Right lobe of liver (tissue), 6 donors: ENCODE measurements at regions not wholly inside any gene's neighbourhood (a gene's known extent, or its start where the extent isn't known, plus 50 kb on each side); places are given as distances from the start of the nearest gene placed in this dataset.

Experiments
- ATAC-seq, 4 donors: fragments of 200-7000 bp; cut with Tn5 transposase; one replicate each; pipeline ENCODE4 v1.9.1; 2020; ENCODE audit warnings: mild to moderate bottlenecking in 4 of 4, moderate library complexity in 4 of 4
- DNase-seq, 3 donors: peaks; one replicate each; pipeline ENCODE4 v3.0.0-alpha.2; 2020
- H3K27ac ChIP-seq, 3 donors: fragments of 200-600 bp; one replicate each; pipeline ENCODE4 v1.8.0; 2022
- H3K27me3 ChIP-seq, 2 donors: fragments of 200-600 bp; one replicate each; pipeline ENCODE4 v1.8.0; 2022
- H3K36me3 ChIP-seq, 4 donors: fragments of 200-600 bp; sonication (generic) in 1 of 4; one replicate each; pipeline versions ENCODE4 v1.5.1 to v1.8.0; 2017 to 2022; ENCODE audit warnings: control low read depth in 1 of 4
- H3K4me1 ChIP-seq, 4 donors: fragments of 200-600 bp; sonication (generic) in 1 of 4; one replicate each; pipeline versions ENCODE4 v1.5.1 to v1.8.0; 2017 to 2022; ENCODE audit warnings: control low read depth in 1 of 4
- H3K4me3 ChIP-seq, 3 donors: fragments of 200-600 bp; one replicate each; pipeline ENCODE4 v1.8.0; 2022
- H3K9me3 ChIP-seq, 4 donors: fragments of 200-600 bp; sonication (generic) in 1 of 4; one replicate each; pipeline versions ENCODE4 v1.5.1 to v1.8.0; 2017 to 2022; ENCODE audit warnings: control low read depth in 1 of 4
- POLR2A ChIP-seq: fragments of 450-650 bp; IDR thresholded peaks from one replicate; pipeline ENCODE4 v1.6.1; 2017; ENCODE audit warnings: antibody characterized with exemption, mild to moderate bottlenecking
- WGBS: methylation state at CpG from one replicate; pipeline ENCODE4 v1.1.6; 2018; ENCODE audit warnings: low coverage, low lambda C conversion rate; ENCODE audit not compliant: insufficient coverage; ENCODE audit errors: missing lambda C conversion rate; 5-methylcytosine and 5-hydroxymethylcytosine counted together
- intact Hi-C, 2 donors: fragments of 100-400 bp; cut with DNase I; formaldehyde crosslinking; loops; one replicate each; pipeline versions ENCODE4 v1.11.2 to v1.14.1; 2022
- TF ChIP-seq, protein P1 (sequence below), 4 donors: fragments of 200-600 bp in 3 of 4; fragments of 450-650 bp in 1 of 4; IDR thresholded peaks; one replicate each; pipeline versions ENCODE4 v1.5.1 to v1.8.0; 2016 to 2022; ENCODE audit warnings: antibody characterized with exemption in 4 of 4, mild to moderate bottlenecking in 2 of 4
- donor health status: DM: no; HTN: yes; CAD: no.
- donor health status: DM: no; HTN: no; CAD: no.
- donor health status: DM: no; HTN: no; CAD: no.
- donor health status: DM: no; HTN: yes; CAD: no.
- donor health status: DM: no; HTN: yes; CAD: no.

DNA sequence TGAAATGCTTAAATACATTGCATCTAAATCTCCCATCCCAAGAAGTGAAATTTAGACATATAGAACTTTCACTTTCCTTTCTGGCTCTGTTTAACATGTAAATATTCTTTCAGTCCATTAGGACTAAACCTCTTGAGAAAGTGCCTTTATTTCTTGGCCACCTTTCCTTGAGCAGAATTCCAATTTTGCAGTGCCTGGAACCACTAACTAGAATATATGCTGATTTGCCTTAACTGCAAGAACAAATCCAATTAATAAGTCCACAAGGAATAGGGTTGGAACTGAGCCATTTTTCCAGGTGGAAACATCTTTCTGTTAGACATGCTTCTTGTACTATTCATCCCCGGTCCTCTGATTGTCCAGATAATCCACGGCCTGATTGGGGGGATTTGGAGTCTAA, 478.0 kb downstream of the ENC1 start:
- 57% methylated on average over 2 of the region's 2 CpGs for WGBS
- DNase-seq (no peak), ATAC-seq (no peak)
- Histone ChIP-seq H3K4me3 (no peak overlapping the region), H3K4me1 (no peaks in the 10 kb centered on the region), H3K9me3 (no peaks in the 10 kb centered on the region), H3K27ac (no peak overlapping the region), H3K27me3 (no peaks in the 10 kb centered on the region), H3K36me3 (no peaks in the 10 kb centered on the region)
- TF ChIP-seq, protein P1, sequence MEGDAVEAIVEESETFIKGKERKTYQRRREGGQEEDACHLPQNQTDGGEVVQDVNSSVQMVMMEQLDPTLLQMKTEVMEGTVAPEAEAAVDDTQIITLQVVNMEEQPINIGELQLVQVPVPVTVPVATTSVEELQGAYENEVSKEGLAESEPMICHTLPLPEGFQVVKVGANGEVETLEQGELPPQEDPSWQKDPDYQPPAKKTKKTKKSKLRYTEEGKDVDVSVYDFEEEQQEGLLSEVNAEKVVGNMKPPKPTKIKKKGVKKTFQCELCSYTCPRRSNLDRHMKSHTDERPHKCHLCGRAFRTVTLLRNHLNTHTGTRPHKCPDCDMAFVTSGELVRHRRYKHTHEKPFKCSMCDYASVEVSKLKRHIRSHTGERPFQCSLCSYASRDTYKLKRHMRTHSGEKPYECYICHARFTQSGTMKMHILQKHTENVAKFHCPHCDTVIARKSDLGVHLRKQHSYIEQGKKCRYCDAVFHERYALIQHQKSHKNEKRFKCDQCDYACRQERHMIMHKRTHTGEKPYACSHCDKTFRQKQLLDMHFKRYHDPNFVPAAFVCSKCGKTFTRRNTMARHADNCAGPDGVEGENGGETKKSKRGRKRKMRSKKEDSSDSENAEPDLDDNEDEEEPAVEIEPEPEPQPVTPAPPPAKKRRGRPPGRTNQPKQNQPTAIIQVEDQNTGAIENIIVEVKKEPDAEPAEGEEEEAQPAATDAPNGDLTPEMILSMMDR (IDR thresholded peaks at IDR 0.05), result no peak
- no peak for TF ChIP-seq POLR2A
- intact Hi-C loops, result no loop called here

DNA sequence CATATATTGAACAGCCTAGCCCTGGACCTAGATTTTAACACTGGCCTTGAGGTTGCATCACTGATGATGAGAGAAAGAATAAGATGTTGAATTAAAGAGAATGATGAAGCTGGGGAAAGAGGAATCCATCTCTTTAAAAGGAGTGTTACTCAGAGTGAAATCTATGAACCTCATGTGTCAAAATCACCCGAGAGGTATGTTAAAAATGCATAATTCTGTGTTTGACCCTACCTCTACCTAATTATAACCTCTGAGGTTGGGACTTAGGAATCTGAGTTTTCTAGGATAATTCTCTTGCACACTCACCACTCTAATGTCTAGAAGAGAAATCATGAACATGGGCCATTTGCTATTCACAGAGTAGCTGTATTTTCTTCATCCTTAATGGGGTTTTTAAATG, 479.4 kb downstream of the ENC1 start:
- ATAC-seq (no peak), DNase-seq (no peak)
- no peaks in the 10 kb centered on the region for H3K36me3 ChIP-seq
- no peak overlapping the region for H3K4me3 ChIP-seq
- H3K9me3 ChIP-seq, result no peaks in the 10 kb centered on the region
- no peaks in the 10 kb centered on the region for H3K4me1 ChIP-seq
- intact Hi-C loops, result no loop called here
- TF ChIP-seq, protein P1 (IDR thresholded peaks at IDR 0.05), result no peak
- TF ChIP-seq POLR2A, result no peak
- H3K27me3 ChIP-seq, result no peaks in the 10 kb centered on the region
- H3K27ac ChIP-seq, result no peak overlapping the region
- WGBS, result 57% methylated on average over 1 of the region's 1 CpG

DNA sequence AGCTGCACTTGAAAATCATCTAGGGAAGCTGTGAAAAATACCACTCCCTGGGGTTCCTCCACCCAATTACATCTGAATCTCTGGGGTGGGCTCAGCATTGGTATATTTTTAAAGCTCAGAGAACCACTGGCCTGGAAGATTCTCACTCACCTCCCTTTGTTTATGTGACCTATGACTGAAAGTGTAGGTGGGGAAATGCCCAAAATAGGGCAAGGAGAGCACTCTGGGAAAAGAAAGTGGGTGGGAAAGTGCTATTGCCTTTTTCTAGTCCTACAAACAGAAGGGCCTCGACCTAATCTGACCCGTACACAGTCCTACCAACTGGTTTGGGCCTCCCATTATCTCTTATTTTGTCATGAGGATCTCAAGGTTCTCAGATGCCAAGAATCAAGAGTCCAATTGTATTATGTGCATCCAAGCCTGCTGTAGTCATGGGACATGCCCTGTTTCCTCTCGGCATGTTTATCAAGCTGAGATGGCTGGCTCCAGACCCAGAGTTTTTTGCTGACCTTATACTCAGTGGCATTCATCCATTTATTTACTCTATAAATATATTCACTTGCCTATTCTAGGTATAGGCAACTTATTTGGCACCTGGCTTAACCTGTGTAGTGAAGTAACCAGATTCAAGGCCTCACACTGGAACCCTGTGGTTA, 483.7 kb downstream of the ENC1 start:
- ATAC-seq, result no peak
- no peak overlapping the region for H3K27ac ChIP-seq
- H3K4me3 ChIP-seq, result no peak overlapping the region
- H3K4me1 ChIP-seq, result no peaks in the 10 kb centered on the region
- no peaks in the 10 kb centered on the region for H3K36me3 ChIP-seq
- TF ChIP-seq, protein P1 (IDR thresholded peaks at IDR 0.05), result no peak
- TF ChIP-seq POLR2A, result no peak
- no peaks in the 10 kb centered on the region for H3K27me3 ChIP-seq
- no peak for DNase-seq
- H3K9me3 ChIP-seq, result no peaks in the 10 kb centered on the region
- intact Hi-C loops, result no loop called here
- 77% methylated on average over 3 of the region's 3 CpGs for WGBS

DNA sequence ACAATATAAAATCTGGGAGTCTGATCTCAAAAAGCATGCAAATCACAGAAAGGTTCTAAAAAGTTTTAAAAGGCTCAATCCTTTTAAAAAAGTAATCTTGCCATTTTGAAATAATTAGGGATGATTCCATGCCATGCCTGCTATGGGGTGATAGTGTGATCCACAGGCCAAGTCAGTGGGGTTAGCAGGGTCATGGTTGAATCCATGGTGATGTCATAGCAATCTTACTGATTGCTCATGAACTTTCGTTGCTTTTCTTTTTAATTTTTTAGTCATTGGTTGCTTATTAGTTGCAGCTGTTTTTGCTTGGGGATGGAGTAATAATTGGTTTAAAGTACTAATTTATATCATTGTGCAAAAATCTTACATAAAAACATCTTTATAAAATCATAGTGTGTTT, 485.0 kb downstream of the ENC1 start:
- no peak overlapping the region for H3K4me3 ChIP-seq
- TF ChIP-seq, protein P1 (IDR thresholded peaks at IDR 0.05), result no peak
- TF ChIP-seq POLR2A, result no peak
- H3K27ac ChIP-seq, result no peak overlapping the region
- no peak for ATAC-seq
- H3K4me1 ChIP-seq, result no peaks in the 10 kb centered on the region
- no peak for DNase-seq
- H3K27me3 ChIP-seq, result no peaks in the 10 kb centered on the region
- intact Hi-C loops, result no loop called here
- WGBS, result 60% methylated on average over 1 of the region's 1 CpG
- no peaks in the 10 kb centered on the region for H3K36me3 ChIP-seq
- H3K9me3 ChIP-seq, result no peaks in the 10 kb centered on the region

DNA sequence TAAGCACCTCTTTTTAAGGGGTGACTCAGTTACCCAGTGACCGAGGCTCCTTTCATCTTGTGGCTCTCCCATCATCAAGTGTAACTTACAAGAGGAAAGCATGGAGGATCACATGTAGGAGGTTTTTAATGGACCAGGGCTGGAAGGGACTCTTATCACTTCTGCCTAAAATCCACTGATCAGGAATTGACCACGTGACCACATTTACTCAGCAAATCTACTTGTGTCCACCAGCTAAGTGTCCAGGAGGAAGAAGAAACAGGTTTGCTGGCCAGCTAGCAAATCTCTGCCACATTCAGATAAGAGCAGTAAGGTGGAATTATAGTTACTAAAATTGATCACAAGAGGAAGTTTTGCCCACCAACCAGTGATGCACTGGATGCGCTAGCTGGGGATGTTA, 486.0 kb downstream of the ENC1 start:
- H3K4me1 ChIP-seq, result no peaks in the 10 kb centered on the region
- H3K4me3 ChIP-seq, result no peak overlapping the region
- no peaks in the 10 kb centered on the region for H3K36me3 ChIP-seq
- intact Hi-C loops, result no loop called here
- ATAC-seq (no peak), DNase-seq (no peak)
- TF ChIP-seq, protein P1 (IDR thresholded peaks at IDR 0.05), result no peak
- TF ChIP-seq POLR2A, result no peak
- no peaks in the 10 kb centered on the region for H3K9me3 ChIP-seq
- H3K27me3 ChIP-seq, result no peaks in the 10 kb centered on the region
- H3K27ac ChIP-seq, result no peak overlapping the region
- WGBS, result 53% methylated on average over 2 of the region's 3 CpGs
